T-helper 2 cell treated with Interferon-gamma antibody and Interleukin-4, amounts not matched to agents 5 μg/mL and 100 μg/mL, for 36 hours (primary cell): ENCODE measurements at regions not wholly inside any gene's neighbourhood (a gene's known extent, or its start where the extent isn't known, plus 50 kb on each side); places are given as distances from the start of the nearest gene placed in this dataset.

Experiments
- DNase-seq: peaks from one replicate; pipeline ENCODE4 v3.0.0; 2021; ENCODE audit warnings: low spot score
- H3K27ac Mint-ChIP-seq: one replicate; pipeline ENCODE4 v1.8.0; 2021; ENCODE audit warnings: mild to moderate bottlenecking, mixed read lengths
- H3K27me3 Mint-ChIP-seq: one replicate; pipeline ENCODE4 v1.8.0; 2021; ENCODE audit warnings: low read depth, mixed read lengths
- H3K36me3 Mint-ChIP-seq: one replicate; pipeline ENCODE4 v1.8.0; 2021; ENCODE audit warnings: low read depth, mixed read lengths
- H3K4me1 Mint-ChIP-seq: one replicate; pipeline ENCODE4 v1.8.0; 2021; ENCODE audit warnings: low read depth, mixed read lengths
- H3K4me3 Mint-ChIP-seq: one replicate; pipeline ENCODE4 v1.8.0; 2022; ENCODE audit warnings: mild to moderate bottlenecking, moderate library complexity, mixed read lengths
- H3K9me3 Mint-ChIP-seq: one replicate; pipeline ENCODE4 v1.8.0; 2021; ENCODE audit warnings: mixed read lengths

DNA sequence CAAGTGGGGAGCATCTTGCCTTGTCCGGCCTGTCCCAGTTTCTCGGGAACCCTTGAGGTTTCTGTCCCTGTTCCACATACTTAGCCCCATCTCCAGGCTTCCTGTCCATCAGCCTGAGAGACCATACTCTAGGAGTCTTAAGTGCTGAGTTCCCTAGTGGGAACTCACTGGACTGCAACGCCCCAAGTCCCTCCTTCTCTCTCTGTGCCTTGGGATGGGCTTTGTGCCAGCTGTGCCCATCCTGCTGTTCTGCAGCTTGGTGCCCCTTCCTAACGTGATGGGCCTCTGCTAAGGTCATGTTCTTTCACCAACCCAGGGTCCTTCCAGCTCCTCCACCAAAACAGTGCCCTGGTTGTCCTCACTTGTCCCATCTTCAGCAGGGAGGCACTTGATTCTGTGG, 222.3 kb upstream of the ANKRD55 start:
- no peaks in the 10 kb centered on the region for H3K27me3 Mint-ChIP-seq
- no peaks in the 10 kb centered on the region for H3K36me3 Mint-ChIP-seq

GRCh38 chr5:56454219-56454862, 221.2 kb upstream of the ANKRD55 start:
- H3K9me3 Mint-ChIP-seq: no peaks in the 10 kb centered on the region
- H3K36me3 Mint-ChIP-seq: no peaks in the 10 kb centered on the region
- no peaks in the 10 kb centered on the region for H3K27me3 Mint-ChIP-seq
- no peak for DNase-seq
- no peaks in the 10 kb centered on the region for H3K4me1 Mint-ChIP-seq
- H3K27ac Mint-ChIP-seq: no peak overlapping the region
- H3K4me3 Mint-ChIP-seq: no peak overlapping the region

More for the DNA sequence above, 222.3 kb upstream of the ANKRD55 start:
- no peaks in the 10 kb centered on the region for H3K9me3 Mint-ChIP-seq
- H3K4me3 Mint-ChIP-seq: no peak overlapping the region
- no peaks in the 10 kb centered on the region for H3K4me1 Mint-ChIP-seq
- DNase-seq: no peak
- no peak overlapping the region for H3K27ac Mint-ChIP-seq

GRCh38 chr5:56451742-56452141, 218.6 kb upstream of the ANKRD55 start:
- Mint-ChIP-seq H3K4me3 (no peak overlapping the region), H3K36me3 (no peaks in the 10 kb centered on the region), H3K27me3 (no peaks in the 10 kb centered on the region), H3K27ac (no peak overlapping the region), H3K9me3 (no peaks in the 10 kb centered on the region), H3K4me1 (no peaks in the 10 kb centered on the region)
- no peak for DNase-seq

DNA sequence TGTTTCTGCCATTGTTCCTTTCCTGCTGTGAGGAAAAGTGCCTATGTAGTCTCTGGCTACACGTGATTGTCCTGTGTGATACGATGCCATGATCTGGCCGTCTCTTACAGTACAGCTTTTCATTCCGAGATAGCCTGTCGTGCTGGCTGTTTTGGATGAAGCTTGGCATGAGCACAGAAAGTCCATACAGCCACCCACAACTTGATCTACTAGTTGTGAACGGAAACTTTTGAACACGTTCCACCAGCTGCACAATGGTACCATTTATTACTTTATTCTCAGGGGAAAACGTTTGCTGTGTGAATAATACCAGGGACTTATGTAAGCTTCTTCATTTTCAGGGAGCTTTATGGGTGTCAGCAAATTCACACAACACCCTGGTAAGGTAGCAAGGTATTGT, 217.6 kb upstream of the ANKRD55 start:
- H3K9me3 Mint-ChIP-seq: no peaks in the 10 kb centered on the region
- H3K36me3 Mint-ChIP-seq: no peaks in the 10 kb centered on the region
- H3K27me3 Mint-ChIP-seq: no peaks in the 10 kb centered on the region
- no peak for DNase-seq
- H3K4me3 Mint-ChIP-seq: no peak overlapping the region
- no peak overlapping the region for H3K27ac Mint-ChIP-seq
- no peaks in the 10 kb centered on the region for H3K4me1 Mint-ChIP-seq

DNA sequence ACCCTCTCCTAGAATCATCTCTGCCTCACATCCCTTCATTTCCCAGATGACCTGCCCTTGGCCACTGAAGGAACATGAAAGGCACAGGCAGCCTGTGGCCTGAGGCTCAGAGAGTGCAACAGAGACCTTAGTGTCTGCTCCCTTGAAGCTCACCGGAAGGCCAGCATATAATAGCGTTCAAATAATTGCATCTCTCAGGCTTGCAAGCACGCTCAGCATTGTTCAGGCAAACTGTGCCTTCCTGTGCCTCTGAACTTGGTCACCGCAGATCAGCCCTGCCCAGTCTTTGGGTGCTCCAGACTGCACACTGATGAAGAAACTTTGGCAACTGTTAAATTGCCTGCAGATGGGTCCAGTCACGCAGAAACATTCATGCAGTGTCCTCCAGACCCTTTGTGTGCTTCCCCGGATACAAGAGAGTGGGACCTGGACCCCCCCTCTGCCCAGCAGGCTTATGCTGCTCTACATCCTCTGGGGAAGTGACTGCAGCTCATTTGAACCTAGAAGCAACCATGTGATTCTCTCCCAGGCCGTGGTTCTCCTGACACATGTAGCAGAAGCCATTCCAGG, 216.0 kb upstream of the ANKRD55 start:
- Mint-ChIP-seq H3K9me3 (no peaks in the 10 kb centered on the region), H3K4me1 (no peaks in the 10 kb centered on the region), H3K27ac (no peak overlapping the region), H3K36me3 (no peaks in the 10 kb centered on the region), H3K4me3 (no peak overlapping the region), H3K27me3 (no peaks in the 10 kb centered on the region)
- no peak for DNase-seq

- no peak for DNase-seq
- H3K36me3 Mint-ChIP-seq: no peaks in the 10 kb centered on the region
- H3K9me3 Mint-ChIP-seq: no peaks in the 10 kb centered on the region
- no peaks in the 10 kb centered on the region for H3K4me1 Mint-ChIP-seq
- H3K4me3 Mint-ChIP-seq: no peak overlapping the region
- H3K27ac Mint-ChIP-seq: no peak overlapping the region
- peaks cover 2% of the 10 kb centered on the region for H3K27me3 Mint-ChIP-seq
Measured at GRCh38 chr5:56447656-56448055, 214.5 kb upstream of the ANKRD55 start.

GRCh38 chr5:56447232-56447631, 214.1 kb upstream of the ANKRD55 start:
- Mint-ChIP-seq H3K36me3 (no peaks in the 10 kb centered on the region), H3K27me3 (peaks cover 2% of the 10 kb centered on the region), H3K9me3 (no peaks in the 10 kb centered on the region), H3K4me1 (no peaks in the 10 kb centered on the region), H3K4me3 (no peak overlapping the region), H3K27ac (no peak overlapping the region)
- no peak for DNase-seq

DNA sequence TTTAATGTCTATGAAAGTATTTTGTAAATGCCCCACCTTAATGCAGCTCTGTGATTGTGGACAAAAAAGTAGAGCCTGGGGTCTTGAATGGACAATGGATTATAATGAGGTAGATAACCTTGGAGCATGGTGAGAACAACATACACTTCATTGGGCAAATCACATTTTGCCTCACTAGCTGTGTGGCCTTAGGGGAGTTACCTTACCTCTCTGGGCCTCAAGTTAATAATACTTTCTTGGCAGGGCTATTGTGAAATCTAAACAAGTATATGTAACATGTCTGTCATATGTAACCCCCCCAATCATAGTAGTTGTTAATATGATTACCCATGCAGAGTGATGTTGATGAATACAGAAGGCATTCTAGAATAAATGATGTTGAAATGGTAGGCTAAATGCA, 213.6 kb upstream of the ANKRD55 start:
- DNase-seq: no peak
- no peak overlapping the region for H3K4me3 Mint-ChIP-seq
- no peaks in the 10 kb centered on the region for H3K9me3 Mint-ChIP-seq
- H3K36me3 Mint-ChIP-seq: no peaks in the 10 kb centered on the region
- H3K27ac Mint-ChIP-seq: no peak overlapping the region
- H3K27me3 Mint-ChIP-seq: peaks cover 2% of the 10 kb centered on the region
- no peaks in the 10 kb centered on the region for H3K4me1 Mint-ChIP-seq

DNA sequence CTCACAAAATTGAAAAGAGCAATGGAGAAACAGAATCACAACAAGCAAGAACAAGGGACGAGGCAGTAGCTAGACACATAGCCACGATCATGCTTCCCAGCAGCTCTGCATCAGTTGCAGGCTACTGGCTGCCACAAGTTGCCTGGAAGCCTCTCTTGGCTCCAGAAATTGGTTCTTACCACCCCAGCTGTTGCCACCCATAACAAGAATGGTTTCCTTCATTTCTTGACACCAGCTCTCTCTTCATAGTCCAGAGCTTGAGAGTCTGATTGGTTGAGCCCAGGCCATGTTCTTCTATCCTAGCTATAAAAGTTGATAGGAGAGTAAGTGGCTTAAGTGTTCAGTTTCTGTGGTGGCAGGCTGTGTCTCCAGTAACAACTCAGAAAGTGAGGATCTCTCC, 210.7 kb upstream of the ANKRD55 start:
- Mint-ChIP-seq H3K4me3 (no peak overlapping the region), H3K27ac (no peak overlapping the region), H3K36me3 (no peaks in the 10 kb centered on the region), H3K27me3 (peaks cover 2% of the 10 kb centered on the region), H3K4me1 (no peaks in the 10 kb centered on the region), H3K9me3 (no peaks in the 10 kb centered on the region)
- DNase-seq: no peak

DNA sequence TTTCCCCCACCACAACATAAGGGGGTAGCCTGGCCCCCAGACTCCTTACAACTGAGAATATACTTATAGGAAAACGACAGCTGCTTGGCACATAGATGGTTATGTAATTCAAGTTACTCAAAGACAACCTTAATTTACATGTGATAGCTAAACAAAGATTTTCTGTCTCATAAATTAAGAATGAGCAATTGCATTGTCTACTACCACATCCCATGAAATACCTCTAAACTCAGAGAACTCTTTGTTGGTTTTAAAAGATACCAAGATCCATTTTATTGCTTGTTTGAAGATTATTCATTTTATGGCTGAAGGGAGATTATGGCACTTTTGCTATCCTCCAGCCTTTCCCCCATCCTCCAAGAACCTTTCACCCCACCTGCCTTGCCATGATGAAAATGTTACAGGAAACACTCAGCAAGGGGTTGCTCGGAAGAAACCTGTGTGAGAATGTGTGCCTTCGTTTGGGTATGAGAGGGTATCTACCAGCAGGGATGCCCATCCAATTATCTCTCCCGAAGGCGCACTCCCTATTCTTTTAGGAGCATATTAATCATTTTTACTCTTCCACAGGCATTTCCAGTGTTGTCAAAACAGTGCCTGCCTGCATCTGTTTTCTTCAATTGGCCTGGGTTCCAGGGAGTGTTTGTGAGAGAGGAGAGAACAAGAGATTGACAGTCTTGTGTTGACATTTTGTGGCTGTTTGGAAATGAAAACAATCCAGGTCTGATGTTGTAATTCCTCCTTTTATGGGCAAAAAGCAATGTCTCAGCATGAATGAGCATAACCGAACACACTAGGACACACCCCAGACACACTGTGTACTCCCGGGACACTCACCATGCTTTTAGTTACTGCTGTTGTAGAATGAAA, 208.0 kb upstream of the ANKRD55 start:
- H3K27ac Mint-ChIP-seq: no peak overlapping the region
- H3K36me3 Mint-ChIP-seq: no peaks in the 10 kb centered on the region
- DNase-seq: no peak
- no peak overlapping the region for H3K4me3 Mint-ChIP-seq
- H3K27me3 Mint-ChIP-seq: peaks cover 2% of the 10 kb centered on the region
- peaks cover 2% of the 10 kb centered on the region for H3K4me1 Mint-ChIP-seq
- no peaks in the 10 kb centered on the region for H3K9me3 Mint-ChIP-seq

DNA sequence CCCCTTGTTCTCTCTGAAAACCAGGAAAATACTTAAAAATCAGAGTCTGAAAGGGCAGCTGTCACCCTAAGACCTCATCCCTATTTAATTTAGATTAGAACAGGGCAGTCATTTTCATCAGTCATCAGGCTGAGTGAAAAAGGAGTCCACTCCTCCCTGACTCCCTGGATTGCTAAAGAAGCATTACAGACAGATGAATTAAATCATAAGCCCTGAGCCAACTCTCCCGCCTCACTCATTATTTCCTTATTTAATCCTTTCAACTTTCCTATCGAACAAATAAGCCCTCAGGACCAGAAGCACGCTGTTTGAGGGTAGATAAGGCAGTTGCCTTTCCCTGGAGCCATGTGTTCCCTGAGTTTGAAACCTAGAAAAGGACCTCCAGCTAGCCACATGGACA, 201.9 kb upstream of the ANKRD55 start:
- Mint-ChIP-seq H3K27ac (no peak overlapping the region), H3K4me3 (no peak overlapping the region), H3K27me3 (no peaks in the 10 kb centered on the region), H3K36me3 (no peaks in the 10 kb centered on the region), H3K4me1 (peaks cover 4% of the 10 kb centered on the region), H3K9me3 (no peaks in the 10 kb centered on the region)
- DNase-seq: no peak

DNA sequence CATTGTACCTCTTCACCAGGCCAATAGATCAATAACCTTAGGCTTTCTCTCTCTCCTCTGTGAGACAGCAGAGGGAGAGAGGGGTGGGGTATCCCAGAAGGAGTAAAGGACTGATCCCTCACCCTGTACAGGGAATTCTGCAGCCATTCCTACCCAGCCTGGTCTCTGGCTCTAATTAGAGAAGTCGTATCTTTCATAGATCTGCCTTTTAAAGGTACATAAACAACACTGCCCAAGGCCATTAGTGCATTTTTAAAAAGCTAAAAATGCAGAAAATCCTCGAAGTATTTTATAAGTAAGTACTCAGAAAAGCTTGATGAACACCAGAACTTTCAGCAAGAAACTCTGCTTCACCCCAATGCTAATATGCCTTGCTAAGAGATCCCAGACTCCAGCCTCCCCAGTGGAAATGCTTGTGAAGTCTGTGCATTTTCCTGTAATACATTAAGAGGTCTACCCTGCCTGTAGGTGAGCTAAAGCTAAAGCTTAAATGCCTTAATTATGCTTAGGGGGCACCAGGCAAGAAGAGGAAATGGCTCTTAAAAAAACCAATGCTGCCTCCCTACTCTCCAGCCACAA, 200.0 kb upstream of the ANKRD55 start:
- Mint-ChIP-seq H3K9me3 (no peaks in the 10 kb centered on the region), H3K4me1 (peaks cover 4% of the 10 kb centered on the region), H3K36me3 (no peaks in the 10 kb centered on the region), H3K4me3 (no peak overlapping the region), H3K27me3 (no peaks in the 10 kb centered on the region), H3K27ac (no peak overlapping the region)
- no peak for DNase-seq

GRCh38 chr5:56432321-56432720, 199.2 kb upstream of the ANKRD55 start:
- Mint-ChIP-seq H3K27ac (no peak overlapping the region), H3K4me1 (peaks cover 4% of the 10 kb centered on the region), H3K9me3 (peaks cover 5% of the 10 kb centered on the region), H3K4me3 (no peak overlapping the region), H3K36me3 (no peaks in the 10 kb centered on the region), H3K27me3 (no peaks in the 10 kb centered on the region)
- DNase-seq: no peak

GRCh38 chr5:56430422-56430821, 197.3 kb upstream of the ANKRD55 start:
- Mint-ChIP-seq H3K27me3 (no peaks in the 10 kb centered on the region), H3K27ac (no peak overlapping the region), H3K4me3 (no peak overlapping the region), H3K9me3 (peaks cover 10% of the 10 kb centered on the region), H3K4me1 (no peaks in the 10 kb centered on the region), H3K36me3 (no peaks in the 10 kb centered on the region)
- DNase-seq: no peak
